ENCODE measurements at regions not wholly inside any gene's neighbourhood (a gene's known extent, or its start where the extent isn't known, plus 50 kb on each side); places are given as distances from the start of the nearest gene placed in this dataset.
"Not testable (repeated sequence)": the region's sequence is repeated elsewhere in the genome, so short reads cannot be mapped to it uniquely, and the experiment has no call there.

GRCh38 chr2:35591886-35592285, 763.7 kb upstream of the CRIM1 start:
- H3K36me3 ChIP-seq (ENCODE audit: low read depth), result no peaks in the 10 kb centered on the region
- ChIA-PET POLR2A (ENCODE audit: unreplicated experiment) (no interaction called here), CTCF (interaction anchor here (0.5 kb wide), 1 partner anchor 686 kb away, joined by 3 read pairs; no protein-coding TSS in a partner anchor)
- H3K27me3 ChIP-seq (ENCODE audit: insufficient read depth, low read depth), result no peaks in the 10 kb centered on the region
- no peak overlapping the region for H3K4me3 ChIP-seq
- H3K4me2 ChIP-seq, result no peak overlapping the region
- H3K27ac ChIP-seq, result no peak overlapping the region
- H3F3A ChIP-seq (ENCODE audit: insufficient read depth, low read depth), result no peaks in the 10 kb centered on the region
- no peaks in the 10 kb centered on the region for H3K4me1 ChIP-seq (replicated peaks; ENCODE audit: insufficient read depth)
- H4K20me1 ChIP-seq (ENCODE audit: insufficient read depth), result no peaks in the 10 kb centered on the region
- no peaks in the 10 kb centered on the region for H3K9me3 ChIP-seq (ENCODE audit: insufficient read depth, low read depth)
- peaks cover 3% of the 10 kb centered on the region; the same call in 1 of the 2 replicates for H3K9me2 ChIP-seq (ENCODE audit: insufficient read depth)
- H2AFZ ChIP-seq, result no peak overlapping the region
- H3K79me2 ChIP-seq (ENCODE audit: low read depth), result no peaks in the 10 kb centered on the region
- intact Hi-C loops (cut with micrococcal nuclease; ENCODE audit: unreplicated experiment), result no loop called here
- no peak for TF ChIP-seq EZH2 (IDR thresholded peaks at IDR 0.05; ENCODE audit: low read depth)
- TF ChIP-seq CTCF (conservative IDR thresholded peaks at IDR 0.05), result no peak
- no peak for DNase-seq
- no TSS peak for BruUV-seq (replicated peaks)

- POLR2A ChIA-PET (ENCODE audit: unreplicated experiment), result no interaction called here
- Histone ChIP-seq H3K79me2 (ENCODE audit: low read depth) (no peaks in the 10 kb centered on the region), H3F3A (ENCODE audit: insufficient read depth, low read depth) (no peaks in the 10 kb centered on the region), H3K9me3 (ENCODE audit: insufficient read depth, low read depth) (0 out of 2 replicates have a peak, but pooled peaks cover 15% of the 10 kb centered on the region), H2AFZ (no peak overlapping the region), H3K27ac (no peak overlapping the region), H3K36me3 (ENCODE audit: low read depth) (no peaks in the 10 kb centered on the region), H3K4me3 (no peak overlapping the region), H3K4me2 (no peak overlapping the region), H3K9me2 (ENCODE audit: insufficient read depth) (peaks cover 3% of the 10 kb centered on the region; the same call in 1 of the 2 replicates), H4K20me1 (ENCODE audit: insufficient read depth) (no peaks in the 10 kb centered on the region), H3K27me3 (ENCODE audit: insufficient read depth, low read depth) (no peaks in the 10 kb centered on the region), H3K4me1 (replicated peaks; ENCODE audit: insufficient read depth) (no peaks in the 10 kb centered on the region)
- TF ChIP-seq EZH2 (IDR thresholded peaks at IDR 0.05; ENCODE audit: low read depth) (no peak), CTCF (conservative IDR thresholded peaks at IDR 0.05) (no peak)
- intact Hi-C loops (cut with micrococcal nuclease; ENCODE audit: unreplicated experiment), result no loop called here
- CTCF ChIA-PET, result no interaction called here
- BruUV-seq (replicated peaks), result no TSS peak
- DNase-seq, result no peak
These were observed 769.6 kb upstream of the CRIM1 start for GRCh38 chr2:35585972-35586371.

GRCh38 chr2:35582637-35583036, 772.9 kb upstream of the CRIM1 start:
- Histone ChIP-seq H2AFZ (no peak overlapping the region), H3K9me3 (ENCODE audit: insufficient read depth, low read depth) (0 out of 2 replicates have a peak, but pooled peaks cover 15% of the 10 kb centered on the region), H3K9me2 (ENCODE audit: insufficient read depth) (no peaks in the 10 kb centered on the region), H3F3A (ENCODE audit: insufficient read depth, low read depth) (no peaks in the 10 kb centered on the region), H3K36me3 (ENCODE audit: low read depth) (no peaks in the 10 kb centered on the region), H3K4me2 (no peak overlapping the region), H3K27me3 (ENCODE audit: insufficient read depth, low read depth) (no peaks in the 10 kb centered on the region), H3K4me1 (replicated peaks; ENCODE audit: insufficient read depth) (no peaks in the 10 kb centered on the region), H3K79me2 (ENCODE audit: low read depth) (no peaks in the 10 kb centered on the region), H4K20me1 (ENCODE audit: insufficient read depth) (no peaks in the 10 kb centered on the region), H3K27ac (no peak overlapping the region), H3K4me3 (no peak overlapping the region)
- no peak for TF ChIP-seq EZH2 (IDR thresholded peaks at IDR 0.05; ENCODE audit: low read depth)
- intact Hi-C loops (cut with micrococcal nuclease; ENCODE audit: unreplicated experiment), result no loop called here
- CTCF ChIA-PET, result no interaction called here
- BruUV-seq (replicated peaks), result no TSS peak
- no peak for DNase-seq
- POLR2A ChIA-PET (ENCODE audit: unreplicated experiment), result no interaction called here

DNA sequence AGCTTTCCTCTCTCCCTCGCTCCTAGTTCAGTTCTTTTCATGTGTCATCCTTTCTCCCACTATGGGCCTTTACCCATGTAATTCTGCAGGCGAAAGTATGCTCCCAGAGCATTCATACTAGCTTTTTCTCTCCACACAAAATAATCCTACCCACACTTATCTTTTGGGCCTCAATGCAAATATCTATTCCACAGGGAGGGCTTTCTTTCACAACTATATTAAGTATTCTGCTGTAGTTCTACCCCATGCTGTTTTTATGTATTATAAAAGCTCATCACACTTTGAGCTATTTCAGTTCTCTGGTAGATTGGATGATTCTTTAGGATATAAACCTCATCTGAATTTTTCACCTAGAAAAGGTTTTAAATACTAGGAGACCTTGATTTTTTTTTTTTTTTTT, 774.6 kb upstream of the CRIM1 start:
- H3F3A ChIP-seq (ENCODE audit: insufficient read depth, low read depth), result no peaks in the 10 kb centered on the region
- H3K27ac ChIP-seq, result no peak overlapping the region
- H3K4me2 ChIP-seq, result no peak overlapping the region
- no peak overlapping the region for H2AFZ ChIP-seq
- ChIA-PET POLR2A (ENCODE audit: unreplicated experiment) (no interaction called here), CTCF (no interaction called here)
- intact Hi-C loops (cut with micrococcal nuclease; ENCODE audit: unreplicated experiment), result no loop called here
- H3K36me3 ChIP-seq (ENCODE audit: low read depth), result no peaks in the 10 kb centered on the region
- no peak for TF ChIP-seq CTCF (conservative IDR thresholded peaks at IDR 0.05)
- TF ChIP-seq EZH2 (IDR thresholded peaks at IDR 0.05; ENCODE audit: low read depth), result no peak
- no peaks in the 10 kb centered on the region for H3K9me2 ChIP-seq (ENCODE audit: insufficient read depth)
- H3K4me3 ChIP-seq, result no peak overlapping the region
- H4K20me1 ChIP-seq (ENCODE audit: insufficient read depth), result no peaks in the 10 kb centered on the region
- 0 out of 2 replicates have a peak, but pooled peaks cover 10% of the 10 kb centered on the region for H3K9me3 ChIP-seq (ENCODE audit: insufficient read depth, low read depth)
- no peaks in the 10 kb centered on the region for H3K4me1 ChIP-seq (replicated peaks; ENCODE audit: insufficient read depth)
- H3K79me2 ChIP-seq (ENCODE audit: low read depth), result no peaks in the 10 kb centered on the region
- no peaks in the 10 kb centered on the region for H3K27me3 ChIP-seq (ENCODE audit: insufficient read depth, low read depth)
- no peak for DNase-seq
- no TSS peak for BruUV-seq (replicated peaks)

DNA sequence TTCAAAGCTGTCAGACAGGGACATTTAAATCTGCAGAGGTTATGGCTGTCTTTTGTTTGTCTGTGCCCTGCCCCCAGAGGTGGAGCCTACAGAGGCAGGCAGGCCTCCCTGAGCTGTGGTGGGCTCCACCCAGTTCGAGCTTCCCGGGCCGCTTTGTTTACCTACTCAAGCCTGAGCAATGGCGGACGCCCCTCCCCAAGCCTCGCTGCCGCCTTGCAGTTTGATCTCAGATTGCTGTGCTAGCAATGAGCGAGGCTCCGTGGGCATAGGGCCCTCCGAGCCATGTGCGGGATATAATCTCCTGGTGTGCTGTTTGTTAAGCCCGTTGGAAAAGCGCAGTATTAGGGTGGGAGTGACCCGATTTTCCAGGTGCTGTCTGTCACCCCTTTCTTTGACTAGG, 787.0 kb upstream of the CRIM1 start:
- H2AFZ ChIP-seq; H3K36me3 ChIP-seq (ENCODE audit: low read depth); H3K27me3 ChIP-seq (ENCODE audit: insufficient read depth, low read depth); H3K79me2 ChIP-seq (ENCODE audit: low read depth); H3F3A ChIP-seq (ENCODE audit: insufficient read depth, low read depth); H3K9me2 ChIP-seq (ENCODE audit: insufficient read depth); H3K9me3 ChIP-seq (ENCODE audit: insufficient read depth, low read depth); H3K4me3 ChIP-seq; H4K20me1 ChIP-seq (ENCODE audit: insufficient read depth); POLR2A ChIA-PET (ENCODE audit: unreplicated experiment); DNase-seq; H3K27ac ChIP-seq; intact Hi-C loops (cut with micrococcal nuclease; ENCODE audit: unreplicated experiment); CTCF ChIA-PET; BruUV-seq (replicated peaks); H3K4me1 ChIP-seq (replicated peaks; ENCODE audit: insufficient read depth): not testable (repeated sequence)
- H3K4me2 ChIP-seq, result peak overlapping the region; percentile 16; the same call in 1 of the 2 replicates

Data from PC-9 (cell line).